ENCODE measurements at regions not wholly inside any gene's neighbourhood (a gene's known extent, or its start where the extent isn't known, plus 50 kb on each side); places are given as distances from the start of the nearest gene placed in this dataset.

DNA sequence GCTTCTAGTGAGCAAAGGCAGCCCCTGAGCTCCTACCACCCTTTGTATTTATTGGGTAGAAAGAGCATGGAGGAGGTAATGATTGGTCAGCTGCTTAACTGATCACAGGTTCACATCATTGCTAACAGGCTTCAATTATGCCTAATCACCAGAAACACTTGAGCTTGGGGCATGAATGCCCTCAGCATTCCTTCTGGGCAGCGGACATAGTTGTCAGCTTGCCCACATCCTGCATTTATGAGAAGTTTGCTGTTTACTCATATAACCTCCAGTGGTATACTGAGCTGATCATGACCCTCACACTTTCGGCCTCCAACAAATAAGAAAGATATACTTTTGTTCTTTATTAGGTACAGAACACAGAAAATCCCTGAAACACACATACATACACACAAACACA, 140.3 kb upstream of the ODAD2 start:
- TF ChIP-seq, protein P1, sequence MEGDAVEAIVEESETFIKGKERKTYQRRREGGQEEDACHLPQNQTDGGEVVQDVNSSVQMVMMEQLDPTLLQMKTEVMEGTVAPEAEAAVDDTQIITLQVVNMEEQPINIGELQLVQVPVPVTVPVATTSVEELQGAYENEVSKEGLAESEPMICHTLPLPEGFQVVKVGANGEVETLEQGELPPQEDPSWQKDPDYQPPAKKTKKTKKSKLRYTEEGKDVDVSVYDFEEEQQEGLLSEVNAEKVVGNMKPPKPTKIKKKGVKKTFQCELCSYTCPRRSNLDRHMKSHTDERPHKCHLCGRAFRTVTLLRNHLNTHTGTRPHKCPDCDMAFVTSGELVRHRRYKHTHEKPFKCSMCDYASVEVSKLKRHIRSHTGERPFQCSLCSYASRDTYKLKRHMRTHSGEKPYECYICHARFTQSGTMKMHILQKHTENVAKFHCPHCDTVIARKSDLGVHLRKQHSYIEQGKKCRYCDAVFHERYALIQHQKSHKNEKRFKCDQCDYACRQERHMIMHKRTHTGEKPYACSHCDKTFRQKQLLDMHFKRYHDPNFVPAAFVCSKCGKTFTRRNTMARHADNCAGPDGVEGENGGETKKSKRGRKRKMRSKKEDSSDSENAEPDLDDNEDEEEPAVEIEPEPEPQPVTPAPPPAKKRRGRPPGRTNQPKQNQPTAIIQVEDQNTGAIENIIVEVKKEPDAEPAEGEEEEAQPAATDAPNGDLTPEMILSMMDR (IDR thresholded peaks at IDR 0.05), result no peak
- TF ChIP-seq EP300 (IDR thresholded peaks at IDR 0.05) (no peak), POLR2AphosphoS5 (IDR thresholded peaks at IDR 0.05) (no peak), POLR2A (IDR thresholded peaks at IDR 0.05; ENCODE audit: low read depth) (no peak)

All from esophagus muscularis mucosa (tissue), 4 donors.